ENCODE measurements at regions not wholly inside any gene's neighbourhood (a gene's known extent, or its start where the extent isn't known, plus 50 kb on each side); places are given as distances from the start of the nearest gene placed in this dataset.

GRCh38 chr5:121745407-121745806, 106.3 kb upstream of the FTMT start:
- FAIRE-seq, result no peak
- no peak for TF ChIP-seq CTCF (IDR thresholded peaks at IDR 0.05; ENCODE audit: insufficient read depth, missing control alignments)
- DNase-seq (ENCODE audit: insufficient read length, low spot score), result no peak

- DNase-seq (ENCODE audit: insufficient read length, low spot score) (no peak), FAIRE-seq (no peak)
- TF ChIP-seq CTCF (IDR thresholded peaks at IDR 0.05; ENCODE audit: insufficient read depth, missing control alignments), result no peak
Observed at GRCh38 chr5:121746763-121747162, 104.9 kb upstream of the FTMT start.

- TF ChIP-seq CTCF (IDR thresholded peaks at IDR 0.05; ENCODE audit: insufficient read depth, missing control alignments), result no peak
- no peak for DNase-seq (ENCODE audit: insufficient read length, low spot score)
- FAIRE-seq, result no peak
Observed at GRCh38 chr5:121748686-121749085, 103.0 kb upstream of the FTMT start.

- FAIRE-seq, result no peak
- DNase-seq (ENCODE audit: insufficient read length, low spot score), result no peak
- no peak for TF ChIP-seq CTCF (IDR thresholded peaks at IDR 0.05; ENCODE audit: insufficient read depth, missing control alignments)
Observed at GRCh38 chr5:121752149-121752548, 99.5 kb upstream of the FTMT start.

GRCh38 chr5:121755266-121755665, 96.4 kb upstream of the FTMT start:
- FAIRE-seq, result no peak
- DNase-seq (ENCODE audit: insufficient read length, low spot score), result no peak
- no peak for TF ChIP-seq CTCF (IDR thresholded peaks at IDR 0.05; ENCODE audit: insufficient read depth, missing control alignments)

GRCh38 chr5:121757753-121758152, 93.9 kb upstream of the FTMT start:
- DNase-seq (ENCODE audit: insufficient read length, low spot score), result no peak
- no peak for FAIRE-seq
- no peak for TF ChIP-seq CTCF (IDR thresholded peaks at IDR 0.05; ENCODE audit: insufficient read depth, missing control alignments)

- DNase-seq (ENCODE audit: insufficient read length, low spot score) (no peak), FAIRE-seq (no peak)
- TF ChIP-seq CTCF (IDR thresholded peaks at IDR 0.05; ENCODE audit: insufficient read depth, missing control alignments), result no peak
Observed at GRCh38 chr5:121758615-121759014, 93.1 kb upstream of the FTMT start.

Measured in D721Med (cell line).